Transverse colon (tissue), 4 donors: ENCODE measurements at regions not wholly inside any gene's neighbourhood (a gene's known extent, or its start where the extent isn't known, plus 50 kb on each side); places are given as distances from the start of the nearest gene placed in this dataset.

Source experiments
- DNase-seq: peaks from one replicate; pipeline ENCODE4 v3.0.0-alpha.2; 2019
- H3K27ac ChIP-seq, 4 donors: fragments of 200-600 bp; sonication (generic); 2 replicates each; pipeline ENCODE4 v1.5.1; 2016 to 2018; ENCODE audit warnings: inconsistent platforms in 4 of 4
- H3K27me3 ChIP-seq: fragments of 200-600 bp; sonication (generic); 2 replicates; pipeline ENCODE4 v1.5.1; 2017; ENCODE audit warnings: inconsistent platforms
- H3K36me3 ChIP-seq, 4 donors: fragments of 200-600 bp; sonication (generic); 2 replicates each; pipeline ENCODE4 v1.5.1; 2017 to 2019; ENCODE audit warnings: inconsistent platforms in 4 of 4
- H3K4me1 ChIP-seq, 4 donors: fragments of 200-600 bp; sonication (generic); 2 replicates each; pipeline ENCODE4 v1.5.1; 2017 to 2020; ENCODE audit warnings: inconsistent platforms in 4 of 4
- H3K4me3 ChIP-seq, 4 donors: fragments of 200-600 bp; sonication (generic); 1 replicate in 1 of 4; 2 replicates in 3 of 4; pipeline versions ENCODE4 v1.5.1 to v1.6.1; 2017 to 2019; ENCODE audit warnings: inconsistent platforms in 4 of 4
- H3K9me3 ChIP-seq, 2 donors: fragments of 200-600 bp; sonication (generic); 2 replicates each; pipeline ENCODE4 v1.5.1; 2017 to 2019; ENCODE audit warnings: inconsistent platforms in 2 of 2
- CTCF ChIP-seq, 5 experiments: fragments of 200-600 bp in 3 of 5; fragments of 450-650 bp in 2 of 5; sonication (generic) in 3 of 5; IDR thresholded peaks; 1 replicate in 2 of 5; 2 replicates in 3 of 5; pipeline ENCODE4 v1.5.1; 2016 to 2017; ENCODE audit warnings: antibody characterized with exemption in 5 of 5, inconsistent platforms in 3 of 5, mild to moderate bottlenecking in 2 of 5, moderate library complexity in 1 of 5
- EP300 ChIP-seq: sonication (generic); formaldehyde crosslinking; IDR thresholded peaks from one replicate; pipeline ENCODE4 v1.6.1; 2017; ENCODE audit warnings: antibody characterized with exemption, low read depth
- POLR2A ChIP-seq: fragments of 450-650 bp; IDR thresholded peaks from one replicate; pipeline ENCODE4 v1.6.1; 2016; ENCODE audit warnings: antibody characterized with exemption, mild to moderate bottlenecking, moderate library complexity
- POLR2AphosphoS5 ChIP-seq, 3 donors: sonication (generic); formaldehyde crosslinking; IDR thresholded peaks; one replicate each; pipeline ENCODE4 v1.6.1; 2016; ENCODE audit warnings: antibody characterized with exemption in 3 of 3
- WGBS, 2 donors: methylation state at CpG; one replicate each; pipeline ENCODE4 v1.1.5; 2018; ENCODE audit warnings: low coverage in 1 of 2; 5-methylcytosine and 5-hydroxymethylcytosine counted together
- in situ Hi-C, 4 donors: fragments of 200-750 bp; cut with MboI; loops; one replicate each; pipeline versions ENCODE4 v1.15.0 to v1.15.1; 2017; ENCODE audit warnings: low sequenced_read_pairs in 3 of 4, low pct_ligation_motif_present in 1 of 4, low pct_unique_long_range_greater_than_20kb in 1 of 4
- intact Hi-C: fragments of 100-400 bp; cut with DNase I; formaldehyde crosslinking; loops from one replicate; pipeline ENCODE4 v1.15.1; 2023; ENCODE audit warnings: low total_unique reads

- no peaks in the 10 kb centered on the region for H3K36me3 ChIP-seq
- no peak overlapping the region for H3K27ac ChIP-seq
- no peak for TF ChIP-seq EP300
- TF ChIP-seq POLR2AphosphoS5 (IDR thresholded peaks at IDR 0.05) = no peak
- no peak for TF ChIP-seq CTCF (IDR thresholded peaks at IDR 0.05)
- TF ChIP-seq POLR2A = no peak
- DNase-seq = no peak
- 44 to 81% methylated on average over 1 of the region's 1 CpG for WGBS, 2 donors
- H3K4me3 ChIP-seq = no peak overlapping the region
- in situ Hi-C loops = no loop called here
- intact Hi-C loops = no loop called here
- H3K4me1 ChIP-seq = no peaks in the 10 kb centered on the region
- no peaks in the 10 kb centered on the region for H3K27me3 ChIP-seq
- no peaks in the 10 kb centered on the region for H3K9me3 ChIP-seq
Observed at GRCh38 chr2:21515903-21516302, 392.1 kb downstream of the TDRD15 start.

GRCh38 chr2:21519412-21519811 lies 395.6 kb downstream of the TDRD15 start:
- TF ChIP-seq CTCF (IDR thresholded peaks at IDR 0.05) = no peak
- no peak for TF ChIP-seq EP300
- TF ChIP-seq POLR2AphosphoS5 (IDR thresholded peaks at IDR 0.05) = no peak
- in situ Hi-C loops = no loop called here
- DNase-seq = no peak

GRCh38 chr2:21519821-21520220 lies 396.1 kb downstream of the TDRD15 start:
- in situ Hi-C loops (no loop called here), intact Hi-C loops (no loop called here)
- 73 to 77% methylated on average over 4 of the region's 4 CpGs for WGBS, 2 donors
- Histone ChIP-seq H3K9me3 (no peaks in the 10 kb centered on the region), H3K36me3 (no peaks in the 10 kb centered on the region), H3K4me3 (no peak overlapping the region), H3K27ac (no peak overlapping the region), H3K27me3 (no peaks in the 10 kb centered on the region), H3K4me1 (no peaks in the 10 kb centered on the region)
- TF ChIP-seq POLR2A (no peak), EP300 (no peak), POLR2AphosphoS5 (IDR thresholded peaks at IDR 0.05) (no peak)
- no peak for DNase-seq

More at GRCh38 chr2:21519412-21519811, 395.6 kb downstream of the TDRD15 start:
- H3K4me3 ChIP-seq = no peak overlapping the region
- no peaks in the 10 kb centered on the region for H3K9me3 ChIP-seq
- intact Hi-C loops = no loop called here
- no peaks in the 10 kb centered on the region for H3K36me3 ChIP-seq
- no peaks in the 10 kb centered on the region for H3K4me1 ChIP-seq
- 80 to 85% methylated on average over 1 of the region's 1 CpG for WGBS, 2 donors
- no peak overlapping the region for H3K27ac ChIP-seq
- H3K27me3 ChIP-seq = no peaks in the 10 kb centered on the region

- 66% methylated on average over 4 of the region's 4 CpGs; no CpG with 5 or more reads in 1 of the 2 donors for WGBS, 2 donors
- Histone ChIP-seq H3K27me3 (no peaks in the 10 kb centered on the region), H3K27ac (no peak overlapping the region), H3K9me3 (peaks cover 7 to 15% of the 10 kb centered on the region in 2 donors), H3K4me3 (no peak overlapping the region), H3K4me1 (no peaks in the 10 kb centered on the region), H3K36me3 (no peaks in the 10 kb centered on the region)
- TF ChIP-seq EP300 (no peak), CTCF (IDR thresholded peaks at IDR 0.05) (no peak), POLR2AphosphoS5 (IDR thresholded peaks at IDR 0.05) (no peak), POLR2A (no peak)
- in situ Hi-C loops (no loop called here), intact Hi-C loops (no loop called here)
- no peak for DNase-seq
Observed at GRCh38 chr2:21535826-21536225, 412.1 kb downstream of the TDRD15 start.

- Histone ChIP-seq H3K4me1 (no peaks in the 10 kb centered on the region), H3K36me3 (no peaks in the 10 kb centered on the region), H3K27me3 (no peaks in the 10 kb centered on the region), H3K27ac (no peak overlapping the region), H3K9me3 (peaks cover 7 to 14% of the 10 kb centered on the region in 2 donors), H3K4me3 (no peak overlapping the region)
- in situ Hi-C loops (no loop called here), intact Hi-C loops (no loop called here)
- no peak for TF ChIP-seq CTCF (IDR thresholded peaks at IDR 0.05)
- no peak for TF ChIP-seq POLR2AphosphoS5 (IDR thresholded peaks at IDR 0.05)
- TF ChIP-seq EP300 = no peak
- no peak for TF ChIP-seq POLR2A
- WGBS, 2 donors = 70 to 77% methylated on average over 2 of the region's 2 CpGs
- no peak for DNase-seq
Observed at GRCh38 chr2:21539685-21540084, 415.9 kb downstream of the TDRD15 start.
